HCT116 (cell line): ENCODE measurements at regions not wholly inside any gene's neighbourhood (a gene's known extent, or its start where the extent isn't known, plus 50 kb on each side); places are given as distances from the start of the nearest gene placed in this dataset.

ENCODE experiments used
- ATAC-seq: fragments of 200-7000 bp; cut with Tn5 transposase; 2 replicates; pipeline ENCODE4 v1.9.1; 2020; ENCODE audit warnings: mild to moderate bottlenecking, moderate library complexity
- BruUV-seq: library from RNA; stranded (reverse); fragments of 400-500 nt; replicated peaks from 2 replicates; lab custom pipeline; 2021; lab: Mats Ljungman, UMichigan
- CTCF ChIA-PET: fragments of 300-600 bp; sonication (Branson Sonifier 250); formaldehyde crosslinking; loops from one replicate; lab custom pipeline; 2021; ENCODE audit warnings: antibody characterized with exemption; lab: Charles Lee
- POLR2A ChIA-PET: fragments of 300-600, 350-600 bp; sonication (Branson Sonifier 250); formaldehyde crosslinking; loops from one replicate; lab custom pipeline; 2021; ENCODE audit warnings: antibody characterized with exemption; lab: Charles Lee
- RAD21 ChIA-PET, 2 experiments: fragments of 300-600 bp; sonication (Branson Sonifier 250); formaldehyde crosslinking; loops; one replicate each; lab custom pipeline; 2023; ENCODE audit warnings: low total read pairs in 2 of 2; ENCODE audit not compliant: uncharacterized antibody in 2 of 2, unreplicated experiment in 2 of 2, low non-redundant PET in 1 of 2; lab: Charles Lee
- DNase-seq: peaks from one replicate; pipeline ENCODE4 v3.0.0-alpha.2; 2010; ENCODE audit warnings: low read depth, low spot score
- H2AFZ ChIP-seq: fragments of 200-600 bp; shearing (Covaris generic), sonication (generic); 2 replicates; pipeline ENCODE4 v1.6.1; 2017; ENCODE audit warnings: low read depth, mixed run types, mixed read lengths, antibody characterized with exemption, low read length; ENCODE audit not compliant: poor library complexity, severe bottlenecking
- H3K27ac ChIP-seq: 2 replicates; pipeline ENCODE4 v1.5.1; 2012; ENCODE audit warnings: low read depth, low read length
- H3K27me3 ChIP-seq: fragments of 200-600 bp; sonication (generic); 2 replicates; pipeline ENCODE4 v1.6.1; 2016; ENCODE audit warnings: mixed run types, low read length, mixed read lengths; ENCODE audit not compliant: insufficient read depth
- H3K36me3 ChIP-seq, 2 experiments: fragments of 200-500 bp in 1 of 2; fragments of 200-600 bp in 1 of 2; sonication (Bioruptor generic) in 1 of 2; sonication (generic) in 1 of 2; 2 replicates each; pipeline versions ENCODE4 v1.5.1 to v1.6.1; 2014 to 2016; ENCODE audit warnings: low read length in 2 of 2, inconsistent platforms in 1 of 2, mixed read lengths in 1 of 2, mixed run types in 1 of 2; ENCODE audit not compliant: insufficient read depth in 2 of 2, control insufficient read depth in 1 of 2
- H3K4me1 ChIP-seq, 2 experiments: fragments of 200-600 bp in 1 of 2; sonication (generic) in 1 of 2; 2 replicates each; pipeline versions ENCODE4 v1.5.1 to v1.6.1; 2012 to 2017; ENCODE audit warnings: low read length in 2 of 2, inconsistent platforms in 1 of 2, mild to moderate bottlenecking in 1 of 2, mixed read lengths in 1 of 2, mixed run types in 1 of 2, moderate library complexity in 1 of 2; ENCODE audit not compliant: insufficient read depth in 2 of 2, control insufficient read depth in 1 of 2
- H3K4me2 ChIP-seq: fragments of 200-600 bp; sonication (generic); 2 replicates; pipeline ENCODE4 v1.6.1; 2017; ENCODE audit warnings: mixed run types, low read length, mixed read lengths
- H3K4me3 ChIP-seq, 2 experiments: fragments of 200-600 bp in 1 of 2; sonication (generic) in 1 of 2; replicated peaks in 1 of 2; 2 replicates each; pipeline ENCODE4 v1.5.1; 2011 to 2016; ENCODE audit warnings: low read length in 2 of 2, control low read depth in 1 of 2, low read depth in 1 of 2, mild to moderate bottlenecking in 1 of 2, mixed read lengths in 1 of 2, mixed run types in 1 of 2
- H3K79me2 ChIP-seq: fragments of 200-600 bp; sonication (generic); 2 replicates; pipeline ENCODE4 v1.6.1; 2017; ENCODE audit warnings: mild to moderate bottlenecking, mixed run types, low read length, moderate library complexity, mixed read lengths; ENCODE audit not compliant: insufficient read depth
- H3K9ac ChIP-seq: fragments of 200-600 bp; sonication (generic); 2 replicates; pipeline ENCODE4 v1.6.1; 2016; ENCODE audit warnings: low read length, mixed read lengths
- H3K9me2 ChIP-seq: fragments of 200-600 bp; sonication (generic), shearing (Covaris generic); 2 replicates; pipeline ENCODE4 v1.6.1; 2017; ENCODE audit warnings: mixed run types, mild to moderate bottlenecking, moderate library complexity; ENCODE audit not compliant: insufficient read depth
- H3K9me3 ChIP-seq, 2 experiments: fragments of 200-500 bp in 1 of 2; fragments of 200-600 bp in 1 of 2; sonication (Bioruptor generic) in 1 of 2; sonication (generic) in 1 of 2; 2 replicates each; pipeline ENCODE4 v1.6.1; 2014 to 2017; ENCODE audit warnings: low read length in 2 of 2, mixed read lengths in 2 of 2, inconsistent platforms in 1 of 2, low read depth in 1 of 2, mild to moderate bottlenecking in 1 of 2, mixed run types in 1 of 2, moderate library complexity in 1 of 2; ENCODE audit not compliant: control insufficient read depth in 1 of 2, insufficient read depth in 1 of 2
- H4K20me1 ChIP-seq: fragments of 200-600 bp; sonication (generic), shearing (Covaris generic); 2 replicates; pipeline ENCODE4 v1.6.1; 2017; ENCODE audit warnings: mixed run types, mild to moderate bottlenecking, moderate library complexity; ENCODE audit not compliant: insufficient read depth
- ATF3 ChIP-seq: IDR thresholded peaks from 2 replicates; pipeline ENCODE4 v1.6.1; 2012
- CBX3 ChIP-seq: IDR thresholded peaks from 2 replicates; pipeline ENCODE4 v1.6.1; 2012; ENCODE audit warnings: low read depth
- CEBPB ChIP-seq: IDR thresholded peaks from 2 replicates; pipeline ENCODE4 v1.6.1; 2012; ENCODE audit warnings: low read depth
- CTCF ChIP-seq, 3 experiments: fragments of 200-600 bp in 1 of 3; sonication (generic) in 1 of 3; IDR thresholded peaks in 2 of 3; conservative IDR thresholded peaks in 1 of 3; 2 replicates each; pipeline ENCODE4 v1.5.1; 2012 to 2017; ENCODE audit warnings: low read depth in 2 of 3, low read length in 2 of 3, antibody characterized with exemption in 1 of 3, borderline replicate concordance in 1 of 3, control low read depth in 1 of 3, mild to moderate bottlenecking in 1 of 3, mixed read lengths in 1 of 3, mixed run types in 1 of 3, moderate library complexity in 1 of 3; ENCODE audit not compliant: insufficient read depth in 1 of 3
- EGR1 ChIP-seq: IDR thresholded peaks from 2 replicates; pipeline ENCODE4 v1.6.1; 2012; ENCODE audit warnings: low read depth
- EZH2 ChIP-seq: fragments of 200-600 bp; sonication (generic); IDR thresholded peaks from 2 replicates; pipeline ENCODE4 v1.6.1; 2017; ENCODE audit warnings: antibody characterized with exemption, mixed run types
- FOSL1 ChIP-seq: IDR thresholded peaks from 2 replicates; pipeline ENCODE4 v1.6.1; 2012; ENCODE audit warnings: low read depth
- JUND ChIP-seq: IDR thresholded peaks from 2 replicates; pipeline ENCODE4 v1.6.1; 2012
- MAX ChIP-seq: IDR thresholded peaks from 2 replicates; pipeline ENCODE4 v1.6.1; 2012
- POLR2A ChIP-seq: IDR thresholded peaks from 2 replicates; pipeline ENCODE4 v1.7.0; 2011; ENCODE audit warnings: borderline replicate concordance; ENCODE audit not compliant: insufficient read depth, insufficient read length; ENCODE audit errors: extremely low read depth
- POLR2AphosphoS5 ChIP-seq: IDR thresholded peaks from 2 replicates; pipeline ENCODE4 v1.6.1; 2011; ENCODE audit warnings: mild to moderate bottlenecking, low read depth, low read length, moderate library complexity
- RAD21 ChIP-seq: IDR thresholded peaks from 2 replicates; pipeline ENCODE4 v1.6.1; 2012; ENCODE audit warnings: low read depth, mild to moderate bottlenecking
- REST ChIP-seq: IDR thresholded peaks from 2 replicates; pipeline ENCODE4 v1.6.1; 2012; ENCODE audit warnings: low read depth
- SIN3A ChIP-seq: IDR thresholded peaks from 2 replicates; pipeline ENCODE4 v1.6.1; 2012; ENCODE audit warnings: low read depth
- SRF ChIP-seq: IDR thresholded peaks from 2 replicates; pipeline ENCODE4 v1.6.1; 2012; ENCODE audit warnings: low read depth
- TCF7L2 ChIP-seq: IDR thresholded peaks from 2 replicates; pipeline ENCODE4 v1.7.0; 2011; ENCODE audit warnings: borderline replicate concordance, inconsistent platforms; ENCODE audit not compliant: insufficient read depth, insufficient read length; ENCODE audit errors: extremely low read depth
- YY1 ChIP-seq: IDR thresholded peaks from 2 replicates; pipeline ENCODE4 v1.6.1; 2011; ENCODE audit warnings: low read length, low read depth, moderate library complexity, mild to moderate bottlenecking; ENCODE audit not compliant: insufficient replicate concordance; ENCODE audit errors: extremely low read depth
- ZFX ChIP-seq: fragments of 450-650 bp; IDR thresholded peaks from 2 replicates; pipeline ENCODE4 v1.6.1; 2017
- ZNF274 ChIP-seq: fragments of 200-500 bp; sonication (Bioruptor generic); IDR thresholded peaks from 2 replicates; pipeline ENCODE4 v1.6.1; 2014; ENCODE audit warnings: mild to moderate bottlenecking, low read depth, low read length, inconsistent platforms
- intact Hi-C: fragments of 100-400 bp; cut with micrococcal nuclease; formaldehyde crosslinking; loops from 2 replicates; pipeline ENCODE4 v1.10.0; 2022

- H2AFZ ChIP-seq: no peak overlapping the region
- no peaks in the 10 kb centered on the region for H3K27me3 ChIP-seq
- no peaks in the 10 kb centered on the region for H3K79me2 ChIP-seq
- H3K4me3 ChIP-seq: no peak overlapping the region
- intact Hi-C loops: no loop called here
- no TSS peak for BruUV-seq
- peaks cover 0 to 22% of the 10 kb centered on the region in 2 experiments; a peak in 2 of 4 replicates for H3K9me3 ChIP-seq
- CTCF ChIA-PET: no interaction called here
- TF ChIP-seq MAX: no peak
- no peak for TF ChIP-seq POLR2AphosphoS5
- no peak for TF ChIP-seq RAD21
- no peak for TF ChIP-seq YY1
- no peak for TF ChIP-seq ZNF274
- no peak for TF ChIP-seq CEBPB
- no peak for TF ChIP-seq EZH2
- no peak for TF ChIP-seq TCF7L2
- TF ChIP-seq CBX3: no peak
- no peak for TF ChIP-seq JUND
- no peak for TF ChIP-seq POLR2A
- no peak for TF ChIP-seq SIN3A
- TF ChIP-seq FOSL1: no peak
- no peak for TF ChIP-seq ZFX
- TF ChIP-seq ATF3: no peak
- TF ChIP-seq EGR1: no peak
- TF ChIP-seq SRF: no peak
- no peak for TF ChIP-seq CTCF (IDR thresholded peaks at IDR 0.05 in 2 of 3, conservative IDR thresholded peaks at IDR 0.05 in 1 of 3; ENCODE audit: borderline replicate concordance in 1 of 3, insufficient read depth in 1 of 3, low read depth in 2 of 3, low read length in 2 of 3)
- TF ChIP-seq REST: no peak
- TF ChIP-seq, all 23 proteins: peak for 0
- Histone ChIP-seq H3K9ac (no peak overlapping the region), H3K4me2 (no peak overlapping the region), H3K36me3 (no peaks in the 10 kb centered on the region), H3K4me1 (no peaks in the 10 kb centered on the region), H3K9me2 (no peaks in the 10 kb centered on the region), H4K20me1 (no peaks in the 10 kb centered on the region), H3K27ac (no peak overlapping the region)
- ChIA-PET RAD21 (no interaction called here), POLR2A (no interaction called here)
- ATAC-seq: no peak
- DNase-seq: no peak
Observed at GRCh38 chr18:78421392-78421791, 558.2 kb upstream of the SALL3 start.
